Ammon's horn (tissue), 1 donor: ENCODE measurements at regions not wholly inside any gene's neighbourhood (a gene's known extent, or its start where the extent isn't known, plus 50 kb on each side); places are given as distances from the start of the nearest gene placed in this dataset.
A peak's percentile ranks its signal among the peaks of the same experiment; 100 is the strongest.

Experiments used
- DNase-seq: peaks from one replicate; pipeline ENCODE4 v3.0.0-alpha.2; 2016; ENCODE audit warnings: low spot score

DNA sequence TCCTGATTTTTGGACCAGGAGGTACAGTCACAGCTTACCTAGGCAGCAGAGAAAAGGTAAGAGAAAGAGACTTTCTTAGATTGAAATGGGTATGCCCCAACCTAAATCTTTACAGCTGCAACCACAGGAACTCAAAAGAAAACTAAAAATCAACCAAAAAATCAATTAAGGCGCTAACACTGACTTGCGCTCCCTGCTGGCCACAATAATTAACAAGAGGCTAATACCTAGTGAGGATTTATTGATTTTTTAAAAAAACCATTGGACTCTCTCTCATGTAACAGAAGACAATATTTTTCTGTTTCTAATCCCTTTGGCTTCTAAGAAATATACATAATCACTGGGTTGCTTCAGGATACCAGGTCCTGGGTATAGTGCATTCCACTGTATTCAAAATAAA lies 153.9 kb upstream of the TENM3 start:
- no peak for DNase-seq

DNA sequence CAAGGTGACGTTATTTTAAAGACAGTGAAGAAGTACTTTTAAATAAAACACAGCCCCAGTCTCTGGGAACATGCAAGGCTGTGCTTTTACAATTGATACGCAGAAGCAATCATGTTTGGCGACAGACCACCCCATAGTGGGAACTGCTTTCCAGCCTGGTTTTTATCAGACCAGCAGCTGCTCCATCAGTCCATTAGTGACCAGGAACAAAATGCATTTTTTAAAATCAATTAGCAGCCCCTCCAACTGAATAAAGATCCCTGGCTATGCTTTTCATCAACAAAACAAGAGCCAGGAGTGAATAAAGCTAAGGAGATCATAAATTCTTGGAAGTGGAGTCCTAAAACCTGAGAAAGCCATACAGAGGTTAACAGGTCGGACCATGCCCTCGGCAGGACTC lies 153.0 kb upstream of the TENM3 start:
- no peak for DNase-seq

DNA sequence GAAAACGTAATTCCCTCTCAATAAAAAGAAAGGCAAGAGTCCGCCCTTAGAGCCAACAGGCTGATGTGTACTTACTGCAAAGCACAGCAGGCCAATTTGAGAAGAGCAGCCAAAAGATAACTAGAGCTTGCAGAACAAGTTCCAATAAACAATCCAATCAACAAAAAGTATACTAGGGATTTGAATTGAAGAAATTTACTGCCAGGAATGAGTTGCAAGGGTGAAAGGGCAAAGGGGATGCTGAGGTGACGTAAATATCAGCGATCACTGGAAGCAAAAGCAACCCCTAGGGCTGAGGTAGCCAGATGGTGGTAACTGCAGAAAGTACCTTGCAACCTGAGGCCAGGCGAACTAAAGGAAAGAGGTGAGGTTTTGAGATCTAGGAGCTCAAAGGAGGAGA lies 152.1 kb upstream of the TENM3 start:
- no peak for DNase-seq

DNA sequence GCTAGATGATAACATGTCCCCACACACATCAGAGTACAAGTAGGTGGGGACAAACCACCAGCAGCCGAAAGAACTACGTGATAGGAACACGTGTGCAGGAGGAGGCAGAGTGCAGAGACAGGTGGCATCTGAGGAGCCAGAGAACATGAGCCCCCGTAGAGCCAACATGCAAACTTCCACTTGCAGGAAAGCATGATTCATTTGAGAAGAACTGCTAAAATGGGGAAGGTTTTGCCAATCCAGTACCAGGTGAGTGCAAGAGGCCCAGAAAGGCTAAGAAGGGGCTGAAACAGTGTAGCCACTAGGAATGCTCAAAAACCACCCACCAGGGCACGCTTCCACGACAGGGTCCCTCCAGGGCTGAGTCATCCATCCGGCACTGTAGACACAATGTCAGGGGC lies 149.8 kb upstream of the TENM3 start:
- DNase-seq = no peak

DNA sequence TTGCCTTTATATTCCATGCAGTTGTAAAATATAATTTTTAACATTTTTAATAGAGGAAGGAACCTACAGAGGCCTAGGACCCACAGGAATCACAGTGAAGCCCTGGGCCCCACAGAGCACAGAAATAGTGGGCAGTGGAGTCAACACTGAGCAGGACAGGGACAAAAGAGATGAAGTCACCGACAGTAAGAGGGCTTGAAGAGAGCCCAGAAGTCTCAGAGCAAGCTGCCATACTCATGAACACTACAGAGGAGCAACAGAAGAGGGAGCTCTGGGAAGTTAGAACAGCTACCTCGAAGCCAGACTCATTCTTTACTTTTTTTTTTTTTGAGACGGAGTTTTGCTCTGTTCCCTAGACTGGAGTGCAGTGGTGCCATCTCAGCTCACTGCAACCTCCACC lies 149.3 kb upstream of the TENM3 start:
- DNase-seq = no peak

DNA sequence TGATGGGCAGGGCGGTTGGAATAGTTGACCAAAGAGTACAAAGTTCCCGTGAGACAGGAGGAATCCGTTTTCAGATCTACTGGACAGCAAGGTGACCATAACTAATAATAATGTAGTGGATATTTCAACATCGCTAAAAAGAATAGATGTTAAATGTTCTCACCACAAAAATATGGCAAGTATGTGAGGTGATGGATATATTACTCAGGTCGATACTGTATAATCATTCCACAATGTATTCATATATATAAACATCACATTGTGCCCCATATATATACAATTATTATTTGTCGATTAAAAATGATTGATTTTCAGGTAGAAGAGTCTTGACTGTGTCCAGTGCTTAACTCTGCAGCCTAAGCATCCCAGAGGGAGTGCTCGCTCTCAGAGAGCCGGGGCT lies 141.6 kb upstream of the TENM3 start:
- no peak for DNase-seq

DNA sequence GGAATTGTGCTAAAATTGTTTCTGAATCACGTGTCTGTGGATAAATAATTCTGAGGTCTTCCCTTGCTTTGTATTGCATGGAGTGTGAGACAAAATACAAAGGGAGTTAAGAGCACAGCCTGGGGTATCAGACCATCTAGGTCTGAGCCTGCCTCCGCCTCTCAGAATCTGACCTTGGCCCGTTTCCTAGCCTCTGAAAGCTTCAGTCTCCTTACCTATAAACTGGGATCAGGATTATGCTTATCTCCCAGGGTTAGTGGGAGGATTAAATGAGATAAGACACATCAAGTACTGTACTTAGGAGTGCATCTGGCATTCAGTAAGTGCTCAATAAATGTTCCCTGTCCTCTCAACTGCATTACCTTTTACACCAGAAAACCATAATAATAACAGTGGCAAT lies 140.6 kb upstream of the TENM3 start:
- no peak for DNase-seq

DNA sequence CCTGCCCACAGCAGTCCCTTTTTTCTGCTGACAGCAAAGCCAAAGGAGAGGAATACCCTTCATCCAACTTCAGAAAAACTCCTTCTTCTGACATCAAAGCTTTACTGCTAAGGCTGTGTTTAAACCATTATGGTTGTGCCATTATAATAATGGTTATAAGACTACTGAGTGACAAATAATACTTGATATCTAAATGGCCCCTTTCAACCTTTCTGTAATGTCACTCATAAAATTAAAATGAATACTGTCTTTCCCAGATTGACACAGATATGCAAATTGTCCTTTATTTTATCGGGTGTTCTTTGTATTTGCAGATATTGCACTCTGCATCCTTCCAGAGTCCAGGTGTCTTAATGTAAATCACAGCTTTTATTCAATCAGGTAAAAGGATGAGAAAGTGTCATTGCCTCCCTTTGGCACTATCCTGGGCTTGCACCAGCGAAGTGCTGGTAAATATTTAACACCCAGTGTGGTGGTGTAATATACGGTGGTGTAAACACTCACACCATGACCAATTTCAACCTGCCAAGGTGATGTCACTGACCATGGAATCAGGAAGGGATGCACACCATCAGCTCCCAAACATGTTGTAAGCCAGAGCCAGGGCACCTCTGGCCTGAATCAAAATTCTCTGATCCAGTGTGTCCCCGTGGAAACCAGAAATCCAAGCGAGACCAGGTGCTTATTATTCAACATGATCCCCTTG lies 139.4 kb upstream of the TENM3 start:
- DNase-seq = no peak

DNA sequence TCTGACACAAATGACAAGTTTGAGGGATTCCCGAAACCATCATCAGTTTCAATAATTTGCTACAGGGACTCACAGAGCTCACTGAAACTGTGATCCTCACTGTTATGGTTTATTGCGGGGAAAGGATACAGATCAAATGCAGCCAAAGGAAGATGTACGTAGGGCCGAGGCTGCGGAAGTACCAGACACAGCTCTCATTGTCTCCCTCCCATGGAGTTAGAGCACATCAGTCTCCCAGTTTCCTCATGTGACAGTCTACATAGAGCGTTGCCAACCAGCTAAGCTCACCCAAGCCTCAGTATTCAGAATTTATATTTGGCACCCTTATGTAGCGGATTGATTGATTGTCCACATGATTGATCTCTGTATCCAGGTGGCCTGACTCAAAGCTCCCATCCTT lies 137.8 kb upstream of the TENM3 start:
- peak; percentile 4 for DNase-seq

DNA sequence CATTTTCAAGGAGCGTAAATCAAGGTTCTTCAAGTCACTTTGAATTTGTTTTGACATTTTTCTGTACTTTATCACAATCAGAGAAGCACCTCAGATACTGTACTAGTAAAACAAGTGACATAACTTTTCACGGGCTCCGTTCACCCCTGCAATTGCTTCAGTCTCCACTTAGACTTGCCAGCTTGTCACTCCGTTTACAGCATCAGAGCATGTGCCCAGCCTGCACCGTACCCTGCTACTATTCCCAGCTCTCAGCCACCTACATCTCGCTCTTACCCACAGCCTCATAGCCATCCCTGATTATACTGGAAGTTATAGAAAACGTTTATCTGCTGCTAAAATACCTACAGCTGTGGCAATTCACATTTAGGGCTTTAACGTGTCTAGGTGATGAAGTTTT lies 135.3 kb upstream of the TENM3 start:
- no peak for DNase-seq

DNA sequence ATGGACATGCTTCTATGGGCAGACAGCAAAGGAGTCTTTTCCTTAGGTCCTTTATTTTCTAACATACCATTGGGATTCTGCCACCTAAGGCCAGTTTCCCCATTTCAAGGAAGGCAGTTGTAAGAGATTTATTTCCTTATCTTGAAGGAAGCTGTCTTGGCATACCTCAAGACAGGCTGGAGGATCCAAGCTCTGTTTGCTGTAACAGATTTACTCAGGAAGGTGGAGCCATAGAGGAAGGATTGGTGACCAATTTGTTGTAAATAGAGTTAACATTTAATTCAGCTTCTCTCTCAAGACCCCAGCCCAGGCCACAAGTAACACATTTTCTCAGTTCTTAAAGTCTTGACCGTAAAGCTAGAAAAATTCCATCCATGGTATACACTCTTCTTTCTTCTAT lies 131.6 kb upstream of the TENM3 start:
- no peak for DNase-seq

DNA sequence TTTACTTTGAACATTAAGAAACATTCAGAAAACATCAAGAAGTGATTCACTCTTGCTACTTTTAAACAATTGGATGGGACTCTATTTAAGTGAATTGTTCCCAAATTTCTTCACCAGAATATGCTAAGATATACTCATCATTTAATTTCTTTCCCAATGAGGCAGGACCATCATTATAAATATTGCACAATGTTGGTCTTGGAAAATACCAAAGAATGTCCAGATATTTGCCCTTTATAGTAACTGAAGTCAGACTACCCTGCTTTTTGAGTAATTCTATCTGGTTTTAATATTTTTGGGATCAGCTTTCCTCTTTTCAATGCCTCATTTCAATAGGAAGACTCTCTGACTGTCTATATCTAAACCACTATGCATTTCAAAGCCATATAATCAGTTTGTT lies 129.4 kb upstream of the TENM3 start:
- DNase-seq = no peak

DNA sequence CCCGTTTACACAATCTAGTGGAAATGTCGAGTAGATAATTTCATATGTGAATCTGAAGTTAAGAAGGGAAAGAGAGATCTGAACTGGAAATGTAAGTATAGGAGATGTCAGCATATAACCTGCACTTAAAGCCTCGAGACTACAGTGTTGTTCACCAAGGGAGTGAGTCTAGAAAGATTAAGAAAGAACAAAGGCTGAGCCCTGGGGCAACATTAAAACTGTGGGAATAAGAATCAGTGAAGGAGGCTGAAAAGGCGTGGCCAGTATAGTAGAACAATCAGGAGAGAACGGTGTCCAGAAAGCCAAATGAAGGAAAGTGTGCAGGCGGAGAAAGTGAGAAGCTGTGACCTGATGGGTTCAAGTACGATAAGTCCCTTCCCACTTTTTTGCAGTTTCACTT lies 118.8 kb upstream of the TENM3 start:
- no peak for DNase-seq

DNA sequence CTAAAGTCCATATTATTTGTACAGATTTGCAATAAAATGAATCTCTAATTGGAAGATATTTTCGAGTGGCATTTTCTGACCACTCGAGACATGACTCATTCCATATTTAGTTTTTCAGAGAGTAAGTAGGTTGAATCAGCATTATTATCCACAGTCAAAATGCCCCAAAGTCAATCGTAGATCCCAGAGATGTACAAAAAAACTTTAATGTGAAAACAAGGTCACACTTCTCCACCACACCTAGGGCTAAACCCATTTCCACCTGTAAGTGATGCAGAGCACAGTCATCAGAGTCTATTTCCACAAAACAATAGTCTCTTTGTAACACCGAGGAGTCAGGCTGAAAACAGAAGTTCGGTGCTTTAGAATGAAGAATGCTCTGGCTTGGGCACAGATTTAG lies 117.1 kb upstream of the TENM3 start:
- DNase-seq = no peak

DNA sequence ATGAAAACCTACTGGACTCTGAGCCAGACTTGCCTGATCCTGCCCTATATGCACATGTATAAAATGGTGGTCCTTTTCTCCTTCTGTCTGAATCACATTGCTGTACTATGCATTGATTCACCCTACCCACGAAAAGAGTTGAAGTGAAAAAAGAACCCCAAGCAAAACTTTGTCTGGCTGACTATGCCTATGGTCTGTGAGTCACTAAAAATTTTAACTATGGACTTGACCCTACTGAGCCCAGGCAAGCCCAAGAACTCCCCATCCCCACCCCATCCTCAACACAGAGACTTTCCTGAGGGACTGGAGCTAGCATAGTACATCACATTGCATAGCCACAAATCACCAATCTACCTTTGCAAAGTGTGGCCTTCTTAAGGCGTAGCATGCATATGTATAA lies 116.6 kb upstream of the TENM3 start:
- no peak for DNase-seq

DNA sequence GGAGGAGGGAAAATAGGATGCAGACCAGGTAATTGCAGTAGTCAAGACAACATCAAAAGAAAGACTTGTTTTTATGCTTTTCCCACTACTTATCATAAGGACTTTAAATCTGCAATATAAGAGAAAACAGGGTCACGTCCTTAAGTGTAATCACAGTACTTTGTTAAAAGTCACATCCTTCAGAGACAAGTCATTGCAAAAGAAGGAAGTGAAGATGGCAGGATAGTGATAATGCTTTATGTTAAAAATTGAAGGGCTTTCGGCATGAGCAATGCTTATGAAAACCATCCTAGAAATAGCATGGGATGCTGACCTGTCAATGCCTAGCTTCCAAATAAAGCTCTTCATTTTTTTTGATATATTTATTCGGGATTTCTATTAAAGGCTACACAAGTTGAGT lies 110.2 kb upstream of the TENM3 start:
- DNase-seq = no peak

DNA sequence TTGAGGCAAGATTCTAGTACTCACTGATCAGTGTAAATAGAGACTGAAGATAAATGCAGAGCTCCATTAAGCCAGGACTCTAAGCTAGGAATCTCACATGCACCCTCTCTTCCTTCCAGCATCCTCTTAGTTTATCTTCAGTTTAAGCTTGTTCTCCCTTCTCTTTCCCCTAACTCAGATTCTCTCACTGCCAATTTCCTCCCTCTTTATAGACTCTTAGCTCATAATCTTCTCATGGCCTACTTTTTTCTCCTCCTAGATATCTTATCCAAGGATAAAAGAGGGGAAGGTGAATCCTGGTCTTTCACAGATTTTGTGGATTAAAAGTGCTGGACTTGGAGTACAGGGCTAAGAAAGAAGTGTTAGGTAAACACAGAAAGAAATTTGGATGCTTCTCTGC lies 108.9 kb upstream of the TENM3 start:
- DNase-seq = no peak

DNA sequence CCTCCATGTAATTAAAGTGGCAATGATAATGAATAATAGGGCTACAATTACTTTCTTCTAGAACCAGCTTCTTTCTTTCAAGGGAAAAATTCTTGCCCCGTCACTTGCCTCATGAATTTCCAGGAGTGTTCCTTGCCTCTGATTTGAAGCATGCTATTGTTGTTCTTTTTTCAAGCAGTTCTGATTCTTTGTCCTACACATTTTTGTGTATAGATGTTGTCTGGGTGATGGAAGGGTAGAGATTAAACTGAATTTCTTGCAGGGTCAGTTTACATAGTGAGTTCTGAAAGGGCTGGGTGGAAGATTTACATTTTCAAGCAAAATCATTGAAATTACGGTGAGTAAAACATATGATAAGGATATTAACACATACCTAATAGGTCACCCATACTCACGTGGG lies 107.0 kb upstream of the TENM3 start:
- no peak for DNase-seq

DNA sequence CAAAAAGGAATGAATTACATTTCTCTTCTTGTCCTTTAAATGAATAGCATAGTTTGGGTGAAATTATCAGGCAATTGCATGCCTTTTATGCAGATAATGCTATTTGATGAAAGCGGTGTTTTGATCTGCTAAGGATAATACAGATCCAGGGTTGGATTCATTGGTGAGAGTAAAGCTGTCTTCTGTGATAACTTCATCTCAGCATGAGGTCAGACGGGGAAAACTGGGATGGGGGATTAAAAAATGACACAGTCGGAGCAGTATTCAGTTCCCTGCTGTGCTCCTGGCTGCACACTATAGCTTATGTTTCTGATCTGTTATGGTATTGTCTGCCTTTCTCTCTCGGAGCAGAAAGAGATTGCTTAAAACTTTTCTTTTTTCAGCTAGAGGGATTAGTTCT lies 105.9 kb upstream of the TENM3 start:
- DNase-seq = no peak

DNA sequence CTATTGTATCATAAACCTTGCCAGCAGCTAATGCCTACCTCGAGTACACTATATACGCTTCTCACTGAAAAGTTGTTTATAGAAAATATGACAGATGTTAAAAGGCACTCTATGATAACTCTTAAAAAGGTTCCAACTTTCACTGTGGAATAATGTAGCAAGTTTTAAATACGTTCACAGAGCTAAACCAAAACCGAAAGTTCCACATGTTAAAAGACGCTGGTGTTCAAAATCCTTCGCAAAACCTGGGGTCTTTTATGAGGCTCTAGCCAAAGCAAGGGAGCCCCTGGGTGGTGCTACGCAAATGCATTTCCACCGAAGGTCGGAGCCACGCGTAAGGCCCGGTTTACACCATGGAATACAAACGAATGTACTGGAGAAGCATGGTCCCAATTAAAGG lies 103.7 kb upstream of the TENM3 start:
- no peak for DNase-seq

DNA sequence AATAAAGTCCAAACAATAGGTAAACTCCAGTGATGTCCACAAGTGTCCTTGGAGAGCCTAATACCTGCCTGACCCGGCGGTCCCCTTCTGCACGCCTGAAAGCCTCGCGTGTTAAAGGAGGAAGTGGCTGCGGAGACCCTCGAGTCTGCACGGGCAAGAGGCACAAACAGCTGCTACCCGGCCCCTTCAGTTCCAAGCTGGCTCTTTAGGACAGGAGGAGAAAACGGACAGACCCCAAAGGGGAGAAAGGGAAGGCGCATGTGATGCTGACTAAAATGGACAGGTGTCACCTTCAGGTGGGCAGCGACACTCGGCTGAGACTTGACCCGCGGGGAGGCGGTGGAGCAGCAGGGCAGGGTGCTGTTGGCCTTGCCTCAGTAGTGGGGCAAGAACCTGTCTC lies 102.7 kb upstream of the TENM3 start:
- no peak for DNase-seq

DNA sequence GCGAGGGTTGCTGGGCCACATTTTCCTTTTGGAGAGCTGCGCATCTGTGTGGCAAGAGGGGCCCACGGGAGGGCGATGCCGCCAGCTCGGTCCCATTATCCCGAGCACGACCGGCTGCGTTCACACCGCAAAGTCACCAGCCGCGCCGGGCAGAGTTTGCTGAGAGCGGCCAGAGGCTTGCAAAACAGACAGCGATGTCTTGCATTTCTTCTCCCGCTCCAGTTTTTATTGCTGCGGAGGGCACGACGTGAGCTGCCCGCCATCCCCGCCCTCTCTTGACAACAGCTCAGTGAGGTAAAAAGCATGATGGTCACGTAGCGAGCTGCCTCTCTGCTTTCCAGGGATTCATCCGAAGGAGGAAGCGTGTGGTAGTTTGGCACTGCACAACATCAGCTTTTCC lies 102.1 kb upstream of the TENM3 start:
- DNase-seq = no peak

DNA sequence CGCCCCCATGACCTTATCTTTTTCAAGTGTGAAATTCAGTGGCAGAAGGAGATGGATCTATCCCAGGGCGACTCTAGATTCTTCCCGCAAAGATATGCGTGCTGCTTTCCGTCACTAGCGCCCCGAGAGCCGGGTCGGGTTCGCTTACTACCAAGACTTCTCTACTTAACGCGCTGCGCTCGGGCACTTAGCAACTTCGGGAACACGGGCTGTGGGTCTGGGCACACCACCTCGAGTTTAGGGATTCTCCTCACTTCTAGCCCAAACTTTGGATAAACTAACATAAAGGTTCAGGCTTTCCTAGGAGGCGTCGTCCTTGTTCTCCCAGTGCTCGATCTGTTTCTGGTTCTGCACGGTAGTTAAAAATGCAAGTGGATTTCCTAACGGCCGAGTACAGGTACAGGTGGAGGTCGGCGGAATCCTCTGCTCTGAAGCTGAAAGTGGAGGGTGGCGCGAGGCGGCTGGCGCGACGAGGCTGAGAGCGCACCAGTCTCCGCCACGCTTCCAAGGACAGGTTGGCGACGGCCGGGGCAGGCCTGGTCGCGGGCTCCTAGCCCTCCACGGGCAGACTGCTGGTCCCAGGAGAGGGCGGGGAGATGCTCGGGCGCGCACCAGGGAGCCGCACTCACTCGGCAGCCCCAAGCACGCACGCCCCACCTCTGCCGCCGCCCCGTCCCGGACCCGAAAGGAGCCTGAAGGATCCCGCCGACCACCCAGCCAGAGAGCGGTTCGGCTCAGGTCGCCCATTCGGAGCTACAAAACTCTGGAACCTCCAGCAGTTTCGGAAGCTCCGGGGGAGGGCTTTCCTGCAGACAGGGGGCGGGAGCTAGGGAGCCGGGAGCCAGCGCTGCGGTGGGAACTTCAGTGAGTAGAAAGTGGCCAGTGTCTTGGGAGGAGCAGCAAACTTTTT lies 100.8 kb upstream of the TENM3 start:
- no peak for DNase-seq
